Stimulated activated CD4-positive, alpha-beta T cell treated with anti-CD3 and anti-CD28 coated beads, Interleukin-4, amount 100 ng/mL, for 4 hours (primary cell): ENCODE measurements at regions not wholly inside any gene's neighbourhood (a gene's known extent, or its start where the extent isn't known, plus 50 kb on each side); places are given as distances from the start of the nearest gene placed in this dataset.
"Not testable (repeated sequence)": the region's sequence is repeated elsewhere in the genome, so short reads cannot be mapped to it uniquely, and the experiment has no call there.

Experiments
- DNase-seq, 2 experiments: peaks; one replicate each; pipeline ENCODE4 v3.0.0-alpha.2; 2020

DNA sequence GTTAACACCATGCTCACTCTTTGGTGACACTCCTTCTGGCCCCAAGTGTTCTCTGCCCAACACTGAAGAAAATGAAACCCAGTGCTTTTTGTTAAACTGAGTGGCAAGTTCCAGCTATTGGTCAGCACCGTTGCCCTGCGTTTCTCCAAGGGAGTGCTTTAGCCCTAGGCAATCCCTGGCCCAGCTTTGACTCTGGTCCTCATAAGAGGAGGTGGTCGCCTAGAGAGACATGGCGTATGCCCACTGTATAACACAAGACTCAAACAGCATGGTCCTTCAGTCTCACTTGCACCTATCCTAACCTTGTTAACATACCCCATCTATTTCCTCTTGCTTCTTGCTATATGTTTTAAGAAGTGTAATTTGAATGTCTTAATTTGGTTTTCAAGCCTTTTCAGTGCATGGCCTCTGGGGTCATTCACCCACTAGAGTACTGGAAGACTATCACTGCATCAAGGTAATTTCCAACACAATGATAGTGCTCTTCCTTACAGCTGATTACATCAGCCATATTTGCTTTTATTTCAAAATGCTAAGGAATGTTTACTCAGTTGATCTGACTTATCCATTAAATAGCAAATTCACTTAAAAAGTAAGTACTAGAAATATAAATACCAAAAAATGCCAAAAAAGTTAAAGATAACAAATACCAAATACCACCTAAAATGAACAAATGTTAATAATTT lies 190.5 kb upstream of the SOX21 start:
- DNase-seq: no peak

DNA sequence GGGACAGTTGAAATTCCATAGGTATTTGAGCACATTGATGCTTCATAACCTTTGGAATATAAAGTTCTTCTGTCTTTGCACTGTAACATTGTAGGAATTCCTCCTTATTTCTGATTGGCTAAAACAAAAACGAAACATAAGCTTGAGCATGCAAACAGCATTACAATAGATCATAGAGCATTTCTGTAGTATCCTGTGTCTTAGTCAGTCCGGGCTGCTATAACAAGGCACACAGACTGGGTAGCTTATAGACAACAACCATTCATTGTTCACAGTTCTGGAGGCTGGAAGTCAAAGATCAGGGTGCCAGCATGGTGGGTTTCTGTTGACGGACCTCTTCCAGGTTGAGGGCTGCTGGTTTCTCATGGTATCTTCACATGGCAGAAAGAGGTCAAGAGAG lies 188.7 kb upstream of the SOX21 start:
- no peak for DNase-seq

DNA sequence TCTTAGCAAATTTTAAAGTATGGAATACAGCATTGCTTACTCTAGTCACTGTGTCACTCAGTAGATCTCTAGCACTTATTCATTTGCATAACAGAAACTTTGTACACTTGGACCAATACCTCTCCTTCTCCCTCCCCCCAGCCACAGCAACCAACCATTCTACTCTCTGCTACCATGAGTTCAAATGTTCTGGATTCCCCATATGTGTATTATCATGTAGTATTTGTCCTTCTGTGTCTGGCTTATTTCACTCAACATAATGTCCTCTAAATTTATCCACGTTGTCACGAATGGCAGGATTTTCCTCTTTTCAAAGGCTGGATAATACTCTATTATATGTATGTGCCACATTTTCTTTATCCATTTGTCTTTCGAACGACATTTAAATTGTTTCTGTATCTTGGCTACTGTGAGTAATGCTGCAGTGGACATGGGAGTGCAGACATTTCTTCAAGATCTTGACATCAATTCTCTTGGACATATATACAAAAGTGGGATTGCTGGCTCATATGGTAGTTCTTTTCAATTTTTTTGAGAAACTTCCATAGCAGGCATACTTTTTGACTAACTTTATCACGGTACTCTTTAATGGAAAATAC lies 184.5 kb upstream of the SOX21 start:
- no peak for DNase-seq

DNA sequence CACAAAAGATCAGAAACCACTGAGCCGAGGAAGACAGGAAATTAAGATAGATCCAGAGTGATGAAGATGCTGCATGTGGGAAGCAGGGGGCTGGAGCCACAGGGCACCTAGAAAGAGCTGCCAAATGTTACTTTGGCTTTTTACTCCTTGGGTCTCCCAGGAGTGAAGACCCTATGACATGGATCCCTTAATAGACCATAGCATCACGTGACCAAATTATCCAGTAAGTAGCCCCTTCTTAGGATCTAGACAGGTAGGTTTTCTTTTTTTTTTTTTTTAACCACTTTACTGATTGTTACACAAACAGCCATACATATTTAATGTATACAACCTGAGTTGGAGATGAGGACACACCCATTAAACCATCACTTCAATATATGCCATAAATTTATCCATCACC lies 183.9 kb upstream of the SOX21 start:
- DNase-seq: no peak

DNA sequence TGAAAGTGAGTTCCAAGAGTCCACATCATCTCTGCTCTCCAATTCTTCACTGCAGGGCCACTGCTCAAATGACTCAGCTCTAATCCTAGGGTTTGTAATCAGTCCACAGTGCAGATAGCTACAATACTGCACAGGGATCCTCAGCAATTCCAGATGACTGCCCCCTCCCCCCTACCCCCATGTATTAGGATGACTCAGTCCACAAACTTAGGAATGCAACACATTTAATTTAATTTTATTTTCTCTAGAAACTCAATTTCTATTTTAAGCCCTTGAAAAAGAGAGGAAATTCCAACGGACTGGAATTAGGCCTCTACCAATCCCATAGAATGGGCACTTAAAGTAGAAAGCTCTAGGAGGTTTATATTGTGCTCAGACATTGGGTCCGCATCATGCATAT lies 173.8 kb upstream of the SOX21 start:
- DNase-seq: no peak

DNA sequence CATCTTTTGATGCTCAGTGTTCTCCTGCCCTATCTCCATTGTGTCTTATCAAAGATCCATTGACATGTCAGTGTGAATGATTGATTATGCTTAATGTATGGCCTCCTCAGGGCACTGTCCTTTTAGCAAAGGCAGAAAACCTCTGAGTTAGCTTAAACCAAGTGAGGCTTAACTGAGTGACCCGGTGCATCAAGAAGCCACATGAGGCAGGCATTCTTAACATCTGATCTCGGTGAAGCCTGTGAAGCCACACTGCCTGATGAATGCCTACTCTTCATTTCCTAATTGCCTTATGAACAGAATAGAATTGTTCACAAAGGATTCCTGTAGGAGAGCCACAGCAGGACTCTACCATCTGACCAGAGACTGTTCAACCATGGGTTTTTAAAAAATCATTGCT lies 168.1 kb upstream of the SOX21 start:
- no peak for DNase-seq

DNA sequence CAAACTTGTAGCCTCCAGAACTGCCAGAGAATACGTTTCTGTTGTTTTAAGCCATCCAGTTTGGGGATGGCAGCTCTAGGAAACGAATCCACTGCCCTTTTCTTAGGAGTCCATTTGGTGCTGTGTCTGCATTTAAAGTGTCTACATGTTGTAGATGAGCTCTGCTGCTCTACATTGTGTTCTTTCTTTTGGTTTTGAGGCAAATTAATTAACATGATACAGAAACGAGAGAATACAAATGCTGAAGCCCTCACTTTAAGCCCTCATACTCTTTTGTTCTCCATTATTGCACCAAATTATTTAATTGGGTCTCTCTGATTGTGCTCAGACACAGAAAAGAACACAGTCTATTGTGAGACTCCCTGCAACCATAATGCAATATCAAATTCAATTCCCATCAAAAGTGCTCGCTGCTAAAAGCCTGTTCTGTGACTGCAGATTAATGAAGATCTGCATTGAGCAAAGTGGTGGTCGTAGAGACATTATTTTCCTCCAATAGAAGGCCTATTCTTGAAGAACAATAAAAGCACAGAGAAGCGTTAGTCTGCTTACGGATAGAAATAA lies 166.3 kb upstream of the SOX21 start:
- DNase-seq: no peak

DNA sequence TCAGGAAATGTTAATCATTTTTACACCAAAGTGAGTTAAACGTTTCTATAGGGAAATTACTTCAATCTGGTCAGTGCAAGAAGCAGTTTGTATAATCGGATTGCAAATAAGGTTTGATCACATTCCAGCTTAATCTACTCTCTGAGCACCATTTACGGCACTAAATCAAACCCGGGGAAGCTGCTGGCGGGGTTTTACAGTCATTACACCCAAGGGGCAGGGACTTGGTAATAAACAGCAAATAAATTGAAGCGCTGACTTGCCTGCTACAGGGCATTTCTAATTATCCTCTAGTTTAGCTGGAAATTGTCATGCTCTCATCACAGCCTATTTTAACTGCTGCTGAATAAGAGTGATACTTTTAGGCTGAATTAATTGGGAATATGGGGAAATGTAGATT lies 152.1 kb upstream of the SOX21 start:
- DNase-seq: no peak

DNA sequence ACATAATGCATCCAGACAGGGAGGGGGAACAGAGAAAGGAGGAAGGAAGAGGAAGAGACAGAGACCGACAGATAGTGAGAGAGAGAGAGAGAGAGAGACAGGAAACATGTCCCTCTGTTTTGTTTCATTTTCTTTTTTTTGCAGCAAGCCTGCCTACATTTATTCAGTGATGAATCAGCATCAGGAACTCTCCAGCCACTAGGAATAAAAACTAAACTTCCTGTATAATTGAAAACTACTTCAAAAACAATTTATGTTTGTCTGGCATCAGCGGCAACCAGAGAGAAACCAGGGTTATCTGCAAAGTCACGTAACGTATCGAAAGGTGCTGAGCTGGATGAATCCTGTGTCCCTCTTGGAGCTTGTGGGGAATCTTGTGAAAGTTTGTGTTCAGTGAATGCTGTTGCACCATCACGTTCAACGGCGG lies 148.6 kb upstream of the SOX21 start:
- no peak for DNase-seq

DNA sequence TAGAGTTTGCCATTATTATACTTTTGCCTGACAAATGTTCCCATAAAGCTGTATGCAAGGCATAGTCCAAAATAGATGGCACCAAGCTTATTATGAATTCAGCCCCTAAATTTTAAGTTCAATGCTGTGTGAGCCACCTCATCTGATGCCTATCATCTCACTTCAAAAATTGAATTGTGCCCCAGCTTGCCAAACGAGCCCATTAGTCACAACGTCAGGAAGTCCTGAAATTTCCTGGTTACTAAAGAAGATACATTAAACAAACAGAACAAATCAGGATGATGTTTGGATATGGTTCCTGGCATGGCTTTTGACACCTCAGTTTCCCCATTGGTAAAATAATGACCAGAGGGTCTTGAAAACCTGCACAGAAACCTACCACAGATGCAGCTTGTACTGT lies 147.5 kb upstream of the SOX21 start:
- DNase-seq: no peak

DNA sequence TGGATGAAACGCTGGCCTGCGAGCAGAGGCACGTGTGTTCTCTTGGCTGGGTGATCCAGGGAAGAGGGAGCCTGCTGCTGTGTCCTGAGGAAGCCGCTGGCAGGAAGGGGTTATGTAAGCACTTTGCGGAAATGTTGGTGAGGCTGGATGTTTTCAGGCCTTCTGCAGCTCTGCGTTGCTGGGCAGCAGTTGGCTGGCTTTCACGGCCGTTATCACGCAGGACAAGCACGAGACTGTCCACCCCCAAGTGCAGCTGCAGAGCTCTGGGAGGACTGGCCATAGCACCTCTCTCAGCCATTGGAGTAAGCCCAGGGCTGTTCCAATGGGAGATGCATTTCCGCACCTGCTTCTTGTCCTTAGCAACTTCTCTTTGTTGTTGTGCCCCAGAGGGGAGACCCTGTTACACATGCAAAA lies 146.9 kb upstream of the SOX21 start:
- DNase-seq: no peak

DNA sequence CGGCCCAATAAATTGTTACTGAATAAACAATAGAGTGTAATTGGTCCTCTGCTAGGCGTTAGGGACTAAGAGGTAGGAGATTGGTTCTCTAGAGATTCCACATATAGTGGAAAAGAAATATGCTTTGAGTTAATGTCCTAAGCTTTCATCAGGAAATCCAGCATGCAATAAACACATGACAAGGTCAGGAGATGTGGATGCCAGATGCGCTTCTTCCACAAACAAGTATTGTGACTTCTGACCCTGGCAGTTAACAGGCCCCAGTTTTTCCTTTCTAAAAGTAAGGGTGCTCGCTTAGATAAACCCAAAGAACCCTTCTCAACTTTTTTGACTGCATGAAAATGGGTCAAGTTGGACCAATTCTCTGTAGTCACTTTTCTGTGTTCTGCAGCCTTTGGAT lies 146.5 kb upstream of the SOX21 start:
- DNase-seq: no peak

DNA sequence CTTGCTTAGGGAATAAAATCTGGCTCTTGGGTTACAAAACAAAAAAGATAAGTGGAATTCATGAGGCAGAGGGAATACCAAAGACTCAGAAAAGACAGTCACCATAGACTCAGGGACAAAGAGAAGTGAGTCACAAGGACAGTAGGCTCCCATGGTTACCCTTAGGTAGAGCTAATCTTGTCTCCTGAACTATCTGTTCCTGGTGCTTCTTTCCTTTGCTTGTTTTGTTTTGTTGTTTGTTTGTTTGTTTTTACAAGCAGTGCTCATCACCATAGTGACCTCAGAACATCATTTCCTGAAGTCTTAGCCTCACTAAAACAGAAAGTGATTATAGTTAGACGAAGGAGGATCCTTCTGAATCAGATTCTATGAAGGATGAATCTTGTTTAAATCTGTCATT lies 142.3 kb upstream of the SOX21 start:
- no peak for DNase-seq

DNA sequence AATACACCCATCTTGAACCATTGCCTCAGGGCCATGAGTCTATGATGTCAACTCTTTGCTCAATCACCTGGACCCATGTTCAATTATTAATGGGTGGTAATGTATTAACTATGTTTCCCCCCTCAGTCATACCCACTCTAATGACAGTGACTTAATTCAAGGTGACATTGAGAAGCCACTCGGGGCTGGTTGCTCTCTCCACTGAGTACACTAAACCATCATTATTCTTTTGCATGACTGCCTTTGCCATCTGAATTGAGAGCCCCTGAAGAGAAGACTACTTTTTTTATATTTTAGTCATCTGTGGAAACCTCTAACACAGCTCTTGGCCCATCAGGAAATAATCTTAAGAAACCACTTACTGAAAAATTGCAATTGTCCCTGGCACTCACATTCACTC lies 139.2 kb upstream of the SOX21 start:
- no peak for DNase-seq

DNA sequence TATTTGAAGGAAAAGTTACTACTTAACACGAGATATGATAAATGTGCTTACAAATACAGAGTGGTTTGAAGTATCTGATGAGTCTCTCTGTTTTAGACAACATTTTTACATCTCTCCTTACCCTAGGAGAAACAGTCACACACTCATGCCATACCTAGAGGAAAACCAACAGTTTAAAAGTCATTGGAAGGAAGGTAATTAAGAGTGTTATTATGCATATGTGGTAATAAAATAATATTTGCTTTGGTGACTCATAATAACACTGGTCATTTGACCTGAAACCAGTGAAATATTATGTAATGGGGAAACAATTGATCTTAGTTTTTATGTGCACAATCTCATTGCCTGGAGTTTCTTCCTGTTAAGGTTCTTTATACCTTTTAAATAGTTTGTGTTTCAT lies 136.9 kb upstream of the SOX21 start:
- DNase-seq: no peak

DNA sequence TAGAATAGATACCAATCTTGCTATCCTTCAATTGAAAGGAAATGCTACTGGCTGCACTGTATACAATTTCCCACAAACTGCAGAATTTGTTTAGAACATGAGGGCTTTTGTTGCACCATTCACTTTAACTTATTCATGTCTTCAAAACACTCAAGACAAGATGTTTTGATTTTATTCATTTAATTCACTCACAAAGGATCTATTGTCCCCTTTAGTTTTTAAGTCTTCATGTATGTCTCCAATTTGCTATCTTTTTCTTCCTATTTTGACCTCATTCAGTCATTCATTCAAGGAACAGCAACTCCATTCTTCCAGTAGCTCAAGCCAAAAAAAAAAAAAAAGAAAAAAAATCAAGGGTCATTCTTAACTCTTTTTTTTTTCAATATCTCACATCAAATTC lies 130.6 kb upstream of the SOX21 start:
- no peak for DNase-seq

DNA sequence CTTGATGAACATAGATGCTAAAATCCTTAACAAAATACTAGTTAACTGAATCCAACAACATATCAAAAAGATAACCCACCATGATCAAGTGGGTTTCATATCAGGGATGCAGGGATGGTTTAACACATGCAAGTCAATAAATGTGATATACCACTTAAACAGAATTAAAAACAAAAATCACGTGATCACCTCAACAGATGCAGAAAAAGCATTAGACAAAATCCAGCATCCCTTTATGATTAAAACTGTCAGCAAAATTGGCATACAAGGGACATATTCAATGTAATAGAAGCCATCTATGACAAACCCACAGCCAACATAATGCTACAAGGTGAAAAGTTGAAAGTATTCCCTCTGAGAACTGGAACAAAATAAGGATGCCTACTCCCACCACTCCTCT lies 124.7 kb upstream of the SOX21 start:
- DNase-seq: not testable (repeated sequence)

DNA sequence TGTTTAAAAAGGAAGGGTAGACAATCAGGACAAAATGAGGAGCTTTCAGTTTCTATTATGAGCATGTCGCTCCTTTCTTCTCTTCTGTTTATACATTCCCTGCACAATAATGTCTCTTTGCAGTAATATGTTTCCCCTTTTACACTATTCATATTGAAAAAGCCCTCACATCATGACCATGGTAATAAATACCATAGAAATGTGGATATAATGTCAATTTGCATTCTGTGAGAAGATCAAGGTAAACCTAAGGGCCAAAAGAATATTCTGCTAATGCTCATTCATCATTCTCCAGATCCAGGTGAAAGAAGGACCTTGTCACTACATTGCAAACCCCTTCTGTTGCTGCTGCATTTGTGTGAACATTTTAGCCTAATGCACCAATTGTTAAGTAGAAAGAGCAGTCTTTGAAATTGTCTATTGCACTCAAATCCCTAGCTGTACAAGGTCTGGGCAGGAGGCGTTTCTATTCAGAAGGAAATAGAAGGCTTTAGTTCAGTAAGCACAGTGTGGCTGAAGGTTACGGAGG lies 117.6 kb upstream of the SOX21 start:
- DNase-seq: no peak

DNA sequence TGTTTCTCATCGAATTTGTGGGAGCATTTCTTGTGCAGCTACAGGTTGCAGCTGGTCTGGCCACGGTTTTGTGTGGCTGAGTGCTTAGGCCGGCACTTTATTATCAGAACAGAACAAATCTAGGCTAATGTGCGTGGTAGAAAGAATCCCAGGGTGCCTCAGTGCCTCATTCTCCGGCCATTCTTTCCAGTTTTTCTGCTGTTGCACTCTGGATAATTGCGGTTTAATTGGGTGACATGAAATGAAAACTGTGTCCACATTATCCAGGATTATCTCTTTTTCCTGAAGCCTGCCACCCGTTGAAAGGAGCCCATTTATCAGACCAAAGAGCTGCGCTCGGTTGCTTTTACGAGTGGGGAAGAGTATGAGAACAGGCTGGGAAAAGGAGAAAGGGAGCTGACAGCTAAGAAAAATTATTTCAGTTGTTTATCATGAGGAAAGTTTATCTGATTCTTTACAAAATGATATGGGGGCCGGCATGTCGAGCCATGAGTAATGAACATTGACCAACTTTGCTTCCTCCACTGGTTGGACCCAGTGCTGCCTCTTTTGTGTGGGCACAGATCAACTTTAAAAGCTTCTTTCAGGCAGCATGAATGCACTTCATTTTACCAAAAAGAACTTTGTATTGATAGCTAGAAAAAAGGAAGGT lies 117.0 kb upstream of the SOX21 start:
- no peak for DNase-seq

DNA sequence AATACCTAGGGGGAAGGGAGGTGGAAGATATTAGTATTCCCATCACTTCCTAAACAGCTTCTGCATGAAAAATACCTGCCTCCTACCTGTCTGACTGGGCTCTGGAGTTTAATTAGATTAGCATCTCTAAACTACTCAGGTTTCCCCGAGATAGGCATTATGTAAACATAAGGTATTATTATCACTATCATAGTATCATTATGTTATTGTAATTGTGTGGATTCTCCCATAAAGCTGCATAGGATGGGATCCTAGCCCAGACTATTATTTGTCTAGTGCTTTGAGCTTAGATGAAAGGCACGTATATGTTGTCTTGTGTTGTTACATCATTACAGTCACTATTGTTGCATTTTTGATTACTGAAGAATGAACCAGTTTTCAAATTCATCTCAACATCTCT lies 115.2 kb upstream of the SOX21 start:
- no peak for DNase-seq

DNA sequence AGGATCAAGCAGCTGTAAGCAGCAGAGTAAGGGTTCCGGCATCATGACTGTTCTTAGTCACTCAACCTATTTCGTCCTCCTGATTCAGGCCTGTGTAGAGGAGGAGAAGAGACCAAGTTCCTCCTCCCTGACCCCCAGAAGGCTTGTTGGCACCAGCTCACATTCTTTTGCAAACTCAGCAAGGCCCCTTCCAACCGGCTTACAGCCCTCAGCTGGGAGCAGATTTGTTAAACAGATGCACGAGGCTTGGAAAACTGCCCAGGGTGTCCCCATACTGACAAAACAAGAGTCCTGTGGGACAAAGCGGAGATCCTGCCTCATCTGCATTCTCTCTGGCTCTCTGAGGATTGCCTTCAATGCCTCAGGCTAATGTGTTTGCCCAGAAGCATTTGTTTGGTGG lies 113.2 kb upstream of the SOX21 start:
- no peak for DNase-seq

DNA sequence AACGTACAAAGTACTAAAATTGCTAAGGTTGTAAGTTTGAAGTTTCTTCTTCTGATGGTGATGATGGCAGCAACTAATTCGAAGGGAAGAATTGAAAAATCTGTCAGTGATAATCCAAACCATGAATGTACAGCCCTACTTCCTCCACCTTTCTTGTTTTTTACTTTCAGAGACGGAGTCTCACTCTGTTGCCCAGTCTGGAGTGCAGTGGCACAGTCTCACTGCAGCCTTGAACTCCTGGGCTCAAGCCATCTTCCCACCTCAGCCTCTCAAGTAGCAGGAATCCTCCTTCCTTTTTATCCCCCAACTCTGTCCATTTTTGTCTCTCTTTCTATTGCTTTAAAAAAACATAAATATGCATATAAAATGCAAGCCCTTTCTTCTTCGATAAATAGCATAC lies 112.3 kb upstream of the SOX21 start:
- DNase-seq: no peak

DNA sequence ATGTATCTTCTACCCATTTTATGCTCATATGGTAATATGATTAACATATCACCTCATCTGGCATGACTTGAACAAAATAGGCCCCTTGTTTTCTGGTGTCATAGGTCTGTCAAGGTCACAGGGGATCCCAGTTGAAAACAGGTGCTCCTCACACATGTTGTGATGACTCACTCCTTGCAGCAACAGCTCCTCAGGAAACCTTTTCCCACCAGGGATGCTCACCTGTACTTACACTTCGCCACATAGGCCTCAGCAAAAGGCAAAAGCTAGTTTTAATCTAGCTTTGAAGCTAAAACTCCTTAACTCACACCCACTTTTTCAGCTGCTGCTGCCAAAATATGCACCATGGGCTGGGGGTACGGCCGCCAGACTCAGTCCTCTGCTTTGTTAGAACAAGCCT lies 110.0 kb upstream of the SOX21 start:
- DNase-seq: no peak

DNA sequence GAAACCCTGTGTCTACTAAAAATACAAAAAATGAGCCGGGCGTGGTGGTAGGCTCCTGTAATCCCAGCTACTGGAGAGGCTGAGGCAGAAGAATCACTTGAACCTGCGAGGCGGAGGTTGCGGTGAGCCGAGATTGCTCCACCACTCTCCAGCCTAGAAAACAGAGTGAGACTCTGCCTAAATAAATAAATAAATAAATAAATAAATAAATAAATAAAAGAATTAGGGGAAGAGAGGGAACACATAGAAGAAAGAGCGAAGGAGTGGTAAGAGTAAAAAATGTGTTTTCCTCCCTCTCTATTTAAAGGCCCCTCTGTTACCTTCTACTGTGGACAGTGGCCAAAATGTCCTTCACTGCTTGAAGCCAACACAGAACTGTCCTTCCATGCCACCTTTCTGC lies 103.9 kb upstream of the SOX21 start:
- DNase-seq: no peak
